Cardiac muscle cell (in vitro differentiated cells and primary cell): ENCODE measurements at regions not wholly inside any gene's neighbourhood (a gene's known extent, or its start where the extent isn't known, plus 50 kb on each side); places are given as distances from the start of the nearest gene placed in this dataset.

ENCODE experiments used
- DNase-seq, 2 donors: peaks; one replicate each; pipeline versions ENCODE4 v3.0.0 to v3.0.0-alpha.2; 2010 to 2017; ENCODE audit warnings: low read depth in 1 of 2, low spot score in 1 of 2
- H3K27ac ChIP-seq: fragments of 200-600 bp; sonication (generic); 2 replicates; pipeline ENCODE4 v1.5.1; 2016
- H3K27me3 ChIP-seq: fragments of 200-600 bp; sonication (generic); 2 replicates; pipeline ENCODE4 v1.6.0; 2016; ENCODE audit warnings: control low read depth
- H3K36me3 ChIP-seq: fragments of 200-600 bp; sonication (generic); 2 replicates; pipeline ENCODE4 v1.5.1; 2016; ENCODE audit warnings: control low read depth
- H3K4me1 ChIP-seq: fragments of 200-600 bp; sonication (generic); 2 replicates; pipeline ENCODE4 v1.8.1; 2017; ENCODE audit warnings: low read depth, mild to moderate bottlenecking, mixed run types
- H3K4me3 ChIP-seq: fragments of 200-600 bp; sonication (generic); 2 replicates; pipeline ENCODE4 v1.5.1; 2016; ENCODE audit warnings: mild to moderate bottlenecking
- H3K9me3 ChIP-seq: fragments of 200-600 bp; sonication (generic); 2 replicates; pipeline ENCODE4 v1.5.1; 2017; ENCODE audit warnings: low read depth, mild to moderate bottlenecking, control low read depth
- CTCF ChIP-seq: IDR thresholded peaks from 2 replicates; pipeline ENCODE4 v1.5.1; 2012; ENCODE audit warnings: low read depth, mild to moderate bottlenecking, low read length

DNA sequence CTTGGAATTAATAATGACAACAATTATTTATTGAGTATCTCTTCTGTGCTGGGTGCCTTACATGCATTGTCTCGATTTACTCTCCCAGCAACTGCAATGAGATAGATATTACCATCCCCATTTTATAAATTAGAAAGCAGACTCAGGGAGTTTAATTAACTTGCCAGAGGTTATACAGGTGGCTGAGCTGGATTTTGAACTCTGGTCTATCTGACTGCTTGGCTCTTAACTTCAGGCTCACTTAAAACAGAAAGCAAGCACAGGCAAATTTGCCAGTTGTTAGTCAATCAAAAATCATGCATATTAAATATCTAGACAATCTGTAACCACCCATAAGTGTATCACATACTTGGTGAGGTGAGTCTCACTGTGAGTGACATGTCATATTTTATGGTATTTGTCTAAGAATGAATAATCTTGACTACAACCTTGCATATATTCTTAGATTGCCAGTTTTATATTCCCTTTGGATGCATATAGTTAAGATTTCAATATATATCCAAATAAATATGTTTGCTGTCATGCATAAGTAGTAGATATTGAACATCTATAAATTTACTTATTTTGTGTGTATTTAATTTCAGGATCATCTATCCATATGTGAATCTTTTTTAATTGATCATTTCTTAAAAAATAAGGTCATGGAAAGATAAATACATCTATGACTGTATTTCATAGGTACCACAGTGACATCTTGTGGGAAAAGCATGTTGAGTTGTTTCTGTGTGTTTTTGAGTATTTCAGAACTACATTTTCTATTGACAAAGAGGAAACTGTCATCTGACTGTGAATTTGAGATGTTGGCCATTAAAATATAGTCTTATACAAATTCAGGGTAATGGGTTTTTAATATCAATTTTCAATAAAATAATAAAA lies 112.0 kb upstream of the ARHGAP42 start:
- Histone ChIP-seq H3K27me3 (no peaks in the 10 kb centered on the region), H3K9me3 (no peaks in the 10 kb centered on the region), H3K36me3 (no peaks in the 10 kb centered on the region), H3K4me1 (peaks cover 7% of the 10 kb centered on the region), H3K27ac (no peak overlapping the region), H3K4me3 (no peak overlapping the region)
- DNase-seq, result peak; percentile 50 to 61
- TF ChIP-seq CTCF, result peak; percentile 39

- Histone ChIP-seq H3K36me3 (no peaks in the 10 kb centered on the region), H3K4me1 (peaks cover 7% of the 10 kb centered on the region), H3K4me3 (no peak overlapping the region), H3K27me3 (no peaks in the 10 kb centered on the region), H3K27ac (no peak overlapping the region), H3K9me3 (no peaks in the 10 kb centered on the region)
- DNase-seq, result peak; percentile 68 to 76
- peak; percentile 76 for TF ChIP-seq CTCF
Measured at GRCh38 chr11:100575860-100576717, 111.0 kb upstream of the ARHGAP42 start.

DNA sequence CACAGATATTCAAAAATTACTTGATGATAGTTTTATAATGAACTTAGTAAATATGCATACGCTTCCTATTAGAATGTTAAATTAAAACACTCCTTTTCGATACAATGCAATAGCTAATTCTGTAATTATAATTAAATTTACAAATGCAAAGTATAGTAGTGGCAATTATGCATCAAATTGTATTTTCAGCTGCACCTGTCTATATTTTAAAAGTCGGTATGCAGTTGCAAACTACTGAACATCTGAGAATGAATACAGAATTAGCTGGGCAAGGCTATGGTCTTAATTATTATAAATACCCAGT lies 110.4 kb upstream of the ARHGAP42 start:
- H3K27ac ChIP-seq, result no peak overlapping the region
- DNase-seq, result no peak
- no peak for TF ChIP-seq CTCF
- no peaks in the 10 kb centered on the region for H3K27me3 ChIP-seq
- peaks cover 7% of the 10 kb centered on the region for H3K4me1 ChIP-seq
- no peaks in the 10 kb centered on the region for H3K36me3 ChIP-seq
- H3K4me3 ChIP-seq, result no peak overlapping the region
- H3K9me3 ChIP-seq, result no peaks in the 10 kb centered on the region

GRCh38 chr11:100578831-100579311 lies 108.2 kb upstream of the ARHGAP42 start:
- Histone ChIP-seq H3K9me3 (no peaks in the 10 kb centered on the region), H3K4me3 (no peak overlapping the region), H3K36me3 (no peaks in the 10 kb centered on the region), H3K4me1 (peaks cover 7% of the 10 kb centered on the region), H3K27ac (no peak overlapping the region), H3K27me3 (no peaks in the 10 kb centered on the region)
- peak in 1 of 2 donors; percentile 13 for DNase-seq
- no peak for TF ChIP-seq CTCF

DNA sequence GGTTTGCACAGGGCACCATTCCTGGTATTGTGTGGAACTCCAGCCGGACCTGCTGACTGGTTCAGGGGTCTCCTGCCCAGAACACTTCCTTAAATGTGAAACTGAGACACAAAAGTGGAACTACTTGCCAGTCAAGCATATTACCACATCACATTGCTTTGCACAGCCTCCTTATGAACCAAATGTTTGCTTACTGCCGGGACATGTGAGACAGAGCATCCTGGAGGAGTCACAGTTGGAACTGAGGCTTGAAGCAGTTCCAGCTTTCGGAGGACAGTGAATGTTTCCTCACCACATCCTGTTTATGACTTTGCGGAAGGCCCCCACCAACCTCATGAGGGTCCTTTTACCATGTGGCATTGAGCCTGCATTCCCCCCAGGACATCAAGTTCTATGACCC lies 105.8 kb upstream of the ARHGAP42 start:
- no peaks in the 10 kb centered on the region for H3K27me3 ChIP-seq
- no peaks in the 10 kb centered on the region for H3K9me3 ChIP-seq
- TF ChIP-seq CTCF, result no peak
- H3K4me3 ChIP-seq, result no peak overlapping the region
- H3K36me3 ChIP-seq, result no peaks in the 10 kb centered on the region
- DNase-seq, result no peak
- H3K4me1 ChIP-seq, result peaks cover 7% of the 10 kb centered on the region
- H3K27ac ChIP-seq, result no peak overlapping the region
